Iris pigment epithelial cell (primary cell): ENCODE measurements at regions not wholly inside any gene's neighbourhood (a gene's known extent, or its start where the extent isn't known, plus 50 kb on each side); places are given as distances from the start of the nearest gene placed in this dataset.

Experiments
- DNase-seq: peaks from one replicate; pipeline ENCODE4 v3.0.0-alpha.2; 2011; ENCODE audit warnings: low read depth

GRCh38 chr17:5635949-5636348 is 51.6 kb upstream of the NLRP1 start:
- DNase-seq = no peak

GRCh38 chr17:5638596-5638995 is 54.3 kb upstream of the NLRP1 start:
- no peak for DNase-seq

DNA sequence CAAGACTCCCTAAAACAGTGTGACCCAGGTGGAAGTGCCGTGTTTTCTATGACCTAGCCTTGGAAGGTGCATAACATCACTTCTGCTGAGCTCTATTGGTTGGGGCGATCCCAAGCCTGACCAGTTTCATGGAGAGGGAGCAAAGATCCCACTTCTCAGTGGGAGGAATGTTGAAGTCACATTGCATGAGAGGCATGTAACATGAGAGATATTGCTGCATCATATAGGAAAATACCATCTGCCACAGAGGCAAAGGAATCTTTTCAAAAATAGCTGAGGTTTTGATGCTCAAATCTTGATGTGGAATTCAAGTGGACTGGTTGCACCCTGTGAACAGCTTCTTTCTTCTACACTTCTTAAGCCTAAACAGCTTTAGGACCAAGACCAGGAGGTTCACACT is 56.4 kb upstream of the NLRP1 start:
- DNase-seq = no peak

GRCh38 chr17:5642752-5643151 is 58.4 kb upstream of the NLRP1 start:
- no peak for DNase-seq

DNA sequence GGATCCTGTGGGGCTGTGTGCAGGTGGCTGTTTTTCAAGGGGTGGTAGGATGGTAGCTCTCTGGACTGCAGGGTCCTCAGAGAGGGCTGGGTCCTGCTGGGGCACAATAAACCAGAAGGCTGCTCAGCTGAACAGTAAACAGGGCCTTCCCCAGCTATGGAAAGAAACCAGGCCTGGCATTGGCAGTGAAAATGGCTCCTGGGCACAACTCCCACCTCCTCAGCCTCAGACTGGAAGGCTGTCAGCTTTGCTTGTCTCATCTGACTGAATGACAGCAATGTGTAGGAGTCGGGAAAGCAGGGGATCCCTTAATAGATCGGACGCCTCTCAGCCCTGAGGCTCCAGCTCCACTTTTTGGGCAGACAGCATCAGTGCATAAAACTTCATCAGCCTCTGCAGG is 59.8 kb upstream of the NLRP1 start:
- no peak for DNase-seq

GRCh38 chr17:5651348-5651747 is 67.0 kb upstream of the NLRP1 start:
- DNase-seq = no peak

DNA sequence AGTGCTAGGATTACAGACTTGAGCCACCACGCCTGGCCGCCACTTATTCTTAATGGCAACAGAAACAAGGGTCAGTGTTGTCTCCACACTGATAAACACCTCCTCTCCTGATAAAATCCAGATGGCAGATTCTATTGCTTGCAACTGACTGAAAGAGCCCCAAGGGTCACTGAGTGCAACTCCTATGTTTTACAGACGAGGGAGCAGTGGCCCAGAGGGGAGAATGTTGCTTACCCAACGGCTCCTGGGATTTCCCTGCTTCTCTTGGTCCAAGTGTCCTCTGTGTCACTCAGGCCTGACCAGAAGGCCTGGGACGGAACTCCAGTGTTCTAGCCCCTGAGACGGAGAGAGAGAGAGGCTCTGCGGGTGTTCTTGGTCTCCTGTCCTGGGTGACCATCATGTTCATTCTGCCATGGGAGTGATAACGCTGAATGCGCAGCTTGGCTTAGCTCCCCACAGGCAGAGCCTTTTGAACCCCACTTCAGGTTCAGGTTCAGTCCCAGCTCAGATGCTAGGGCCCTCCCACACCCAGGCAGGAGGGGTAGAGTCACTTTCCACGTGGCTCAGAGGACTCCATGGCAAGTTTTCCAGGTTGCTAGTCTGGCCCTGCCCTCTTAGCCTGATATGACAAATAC is 77.3 kb upstream of the NLRP1 start:
- DNase-seq = no peak

DNA sequence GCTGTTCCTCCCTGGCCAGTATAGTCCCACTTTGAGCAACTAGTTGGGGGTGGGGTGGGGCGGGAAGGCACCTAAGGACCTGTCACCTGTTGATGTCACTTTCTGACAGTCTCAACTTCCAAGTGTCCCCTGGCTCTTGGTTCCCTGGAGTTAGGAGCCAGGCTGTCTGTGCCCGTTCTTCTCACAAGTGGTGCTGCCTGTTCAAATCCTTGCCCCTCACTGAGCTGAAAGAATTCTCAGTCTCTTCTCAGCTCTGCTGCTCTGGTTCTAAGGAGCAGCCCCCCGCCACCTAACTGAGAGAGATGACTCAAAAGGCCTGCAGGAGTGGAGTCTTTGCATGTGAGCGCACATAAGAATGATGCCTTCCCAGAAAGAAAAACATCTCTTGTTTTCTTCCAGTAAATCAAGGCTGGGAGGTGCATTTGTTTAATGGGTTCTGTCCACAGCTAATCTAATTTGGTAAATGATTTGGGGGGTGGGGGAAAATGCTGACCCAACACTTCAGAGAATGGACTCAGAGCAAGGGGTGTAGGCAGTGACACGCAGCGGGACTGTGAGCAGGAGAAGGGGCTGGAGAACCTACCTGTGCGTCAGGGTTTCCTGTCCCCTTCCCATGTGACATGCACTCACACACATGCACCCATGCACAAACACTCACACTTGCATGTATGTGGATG is 78.2 kb upstream of the NLRP1 start:
- no peak for DNase-seq

GRCh38 chr17:5665164-5665563 is 80.9 kb upstream of the NLRP1 start:
- DNase-seq = no peak

- no peak for DNase-seq
Observed at GRCh38 chr17:5667871-5668270, 83.6 kb upstream of the NLRP1 start.

- DNase-seq = no peak
Observed at GRCh38 chr17:5668557-5669138, 84.3 kb upstream of the NLRP1 start.

DNA sequence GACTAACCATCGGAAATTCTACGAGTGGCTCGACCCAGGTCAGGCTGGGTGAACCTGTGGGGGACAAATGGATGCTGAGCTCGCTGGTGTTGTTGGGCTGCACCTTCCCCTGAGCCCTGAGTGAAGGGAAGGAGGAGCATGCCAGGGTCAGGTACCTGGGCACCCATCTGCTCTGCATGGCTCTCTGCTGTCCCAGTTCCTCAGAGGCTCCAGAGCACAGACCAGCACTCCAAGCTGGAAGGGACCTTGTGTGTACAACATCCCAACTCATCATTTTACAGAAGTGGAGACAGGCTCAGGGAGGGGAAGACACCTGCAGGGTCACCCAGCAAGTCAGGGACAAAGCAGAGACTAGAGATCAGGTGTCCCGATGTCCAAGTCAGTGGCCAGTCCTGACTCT is 84.9 kb upstream of the NLRP1 start:
- DNase-seq = no peak

DNA sequence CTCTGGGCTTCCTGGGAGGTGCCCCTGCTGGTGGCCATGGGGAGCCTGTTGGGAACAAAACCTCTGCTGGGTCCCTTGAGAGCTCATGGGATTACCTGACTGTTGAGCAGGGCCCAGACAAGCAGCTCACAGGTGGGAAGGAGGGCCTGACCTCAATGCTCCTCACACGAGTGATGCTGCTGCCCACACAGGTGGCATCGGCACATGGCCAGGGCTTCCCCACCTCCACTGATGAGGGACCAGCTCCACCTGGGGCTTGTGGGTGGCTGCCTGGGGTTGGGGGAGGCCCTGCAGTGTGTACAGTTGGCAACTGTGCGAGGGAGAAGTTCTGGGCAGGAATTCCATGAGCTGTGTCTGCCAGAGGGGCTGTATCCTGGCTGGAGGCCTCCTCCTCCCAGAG is 87.8 kb upstream of the NLRP1 start:
- DNase-seq = no peak

DNA sequence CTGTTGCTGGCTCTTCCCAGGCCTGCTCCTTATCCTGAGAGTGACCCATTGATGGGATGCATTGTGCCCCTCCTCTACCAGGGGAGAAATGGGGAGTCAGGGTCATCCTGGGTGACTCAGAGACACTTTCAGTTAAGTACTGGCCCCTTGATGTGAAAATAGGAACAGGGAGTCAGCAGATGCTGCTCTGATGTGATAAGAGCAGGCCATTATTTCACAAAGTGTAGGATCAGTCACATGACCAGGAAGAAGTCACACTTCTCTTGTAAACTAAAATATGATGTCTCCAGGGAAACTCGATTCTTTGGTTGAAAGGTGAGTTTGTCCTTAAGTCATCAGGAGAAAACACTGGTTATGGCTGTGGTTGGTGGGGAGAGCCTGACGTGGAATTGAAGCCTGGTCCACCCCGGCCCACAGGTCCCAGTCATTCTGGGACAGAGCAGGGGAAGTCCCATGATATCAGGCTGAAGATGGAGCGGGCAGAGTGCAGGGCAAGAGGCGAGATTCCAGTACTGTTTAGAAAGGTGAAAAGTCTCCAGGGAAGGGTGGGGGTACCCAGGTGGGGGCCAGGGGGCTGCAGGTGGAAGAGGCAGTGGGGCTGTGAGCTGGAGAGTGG is 88.6 kb upstream of the NLRP1 start:
- DNase-seq = no peak

DNA sequence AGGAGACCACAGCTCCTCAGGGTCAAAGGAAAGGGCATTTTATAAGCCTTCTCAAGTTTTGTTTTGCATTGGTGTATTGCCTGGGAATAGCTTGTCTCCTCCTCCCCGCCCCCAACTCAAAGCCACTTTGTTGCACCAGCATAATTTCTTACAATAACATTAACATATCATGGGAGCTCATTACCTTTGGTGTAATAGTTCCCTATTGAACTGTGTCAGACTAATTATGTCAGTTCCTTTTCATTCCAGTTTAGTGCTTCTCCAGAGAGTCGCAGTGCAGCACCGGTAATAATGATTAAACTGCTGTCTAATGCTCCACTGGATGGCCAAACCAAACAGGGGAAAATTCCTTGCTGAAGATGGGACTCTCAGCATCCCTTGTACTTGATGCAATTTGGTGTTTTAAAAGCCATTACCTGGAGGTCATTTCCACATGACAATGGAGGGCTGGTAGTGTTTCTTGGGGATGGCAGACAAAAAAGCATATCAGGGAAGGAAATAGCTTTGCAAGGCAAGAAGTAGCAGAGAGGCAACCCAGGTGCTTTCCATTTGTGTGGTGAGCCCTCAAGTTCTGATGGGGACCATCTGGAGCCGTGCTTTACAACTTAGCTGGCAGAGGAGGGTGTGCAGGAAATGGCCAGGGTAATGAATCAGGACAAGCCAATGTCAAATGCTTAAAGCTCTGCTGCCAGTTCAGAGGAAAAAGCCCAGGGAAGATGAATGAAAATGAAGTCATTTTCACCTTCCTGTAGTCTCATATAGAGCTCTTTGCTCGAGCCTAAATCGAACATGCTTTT is 91.5 kb upstream of the NLRP1 start:
- DNase-seq = no peak

GRCh38 chr17:5677620-5678019 is 93.3 kb upstream of the NLRP1 start:
- DNase-seq = no peak

DNA sequence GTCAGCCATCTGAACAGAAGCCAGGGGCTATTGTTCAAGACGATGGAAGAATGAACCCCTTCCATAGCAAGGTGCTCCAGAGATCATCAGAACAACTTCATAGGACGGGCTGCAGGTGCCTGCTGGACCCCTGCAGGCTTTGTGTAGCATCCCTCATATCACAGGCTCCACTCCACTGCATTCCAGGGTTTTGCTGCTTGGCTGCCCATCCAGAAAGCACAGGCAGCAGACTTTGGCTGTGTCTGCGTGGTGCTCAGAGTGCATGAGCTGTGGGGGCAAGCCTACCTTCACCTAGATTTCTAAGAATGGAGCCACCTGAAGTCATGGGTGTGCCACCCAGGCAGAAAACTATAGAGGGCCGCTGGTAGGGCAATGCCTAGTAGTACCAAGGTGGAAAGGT is 93.9 kb upstream of the NLRP1 start:
- DNase-seq = no peak

GRCh38 chr17:5680766-5681165 is 96.5 kb upstream of the NLRP1 start:
- no peak for DNase-seq

DNA sequence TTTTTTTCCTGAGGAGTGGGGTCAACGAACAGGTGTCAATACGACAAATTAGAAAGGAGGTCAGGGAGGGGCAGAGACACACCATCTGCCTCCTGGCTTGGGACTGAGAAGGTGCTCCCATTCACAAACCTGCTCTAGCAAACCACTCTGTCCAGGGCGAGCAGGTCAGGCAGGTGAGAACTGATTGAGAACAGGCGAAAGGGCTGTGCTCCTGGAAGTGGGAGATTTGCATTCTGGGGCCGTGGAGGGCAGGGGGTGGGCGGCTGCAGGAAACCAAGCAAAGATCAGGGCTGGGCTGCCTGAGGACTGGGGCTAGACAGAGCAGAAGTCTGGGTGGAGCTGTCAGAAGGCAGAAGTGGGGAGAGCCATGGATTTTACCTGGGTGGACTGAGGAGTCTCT is 98.9 kb upstream of the NLRP1 start:
- no peak for DNase-seq

GRCh38 chr17:5686074-5686635 is 101.8 kb upstream of the NLRP1 start:
- no peak for DNase-seq

GRCh38 chr17:5687646-5688045 is 103.3 kb upstream of the NLRP1 start:
- no peak for DNase-seq

- no peak for DNase-seq
Observed at GRCh38 chr17:5693821-5694220, 109.5 kb upstream of the NLRP1 start.
